GM19238 (cell line): ENCODE measurements at regions not wholly inside any gene's neighbourhood (a gene's known extent, or its start where the extent isn't known, plus 50 kb on each side); places are given as distances from the start of the nearest gene placed in this dataset.

ENCODE experiments used
- DNase-seq: peaks from one replicate; pipeline ENCODE4 v3.0.0; 2011; ENCODE audit warnings: low spot score; ENCODE audit not compliant: insufficient read length

GRCh38 chr2:157055660-157056199 lies 201.8 kb upstream of the GALNT5 start:
- DNase-seq = no peak

GRCh38 chr2:157056200-157056676 lies 201.3 kb upstream of the GALNT5 start:
- DNase-seq = no peak

- DNase-seq = no peak
These were observed 199.3 kb upstream of the GALNT5 start for GRCh38 chr2:157058161-157058560.

- no peak for DNase-seq
These were observed 198.5 kb upstream of the GALNT5 start for GRCh38 chr2:157059036-157059435.

- no peak for DNase-seq
These were observed 195.7 kb upstream of the GALNT5 start for GRCh38 chr2:157061799-157062198.

GRCh38 chr2:157067562-157067961 lies 189.9 kb upstream of the GALNT5 start:
- DNase-seq = no peak

GRCh38 chr2:157068237-157068636 lies 189.3 kb upstream of the GALNT5 start:
- DNase-seq = no peak

- DNase-seq = no peak
These were observed 181.6 kb upstream of the GALNT5 start for GRCh38 chr2:157075924-157076323.

GRCh38 chr2:157076526-157077161 lies 180.9 kb upstream of the GALNT5 start:
- DNase-seq = no peak

- DNase-seq = no peak
These were observed 179.7 kb upstream of the GALNT5 start for GRCh38 chr2:157077753-157078350.

GRCh38 chr2:157082950-157083349 lies 174.6 kb upstream of the GALNT5 start:
- DNase-seq = no peak

- no peak for DNase-seq
These were observed 172.0 kb upstream of the GALNT5 start for GRCh38 chr2:157085522-157085921.

GRCh38 chr2:157087373-157088002 lies 170.0 kb upstream of the GALNT5 start:
- no peak for DNase-seq

GRCh38 chr2:157093666-157094065 lies 163.8 kb upstream of the GALNT5 start:
- DNase-seq = no peak

- DNase-seq = no peak
These were observed 152.1 kb upstream of the GALNT5 start for GRCh38 chr2:157105372-157105771.

GRCh38 chr2:157106950-157107349 lies 150.6 kb upstream of the GALNT5 start:
- no peak for DNase-seq

GRCh38 chr2:157107460-157107859 lies 150.0 kb upstream of the GALNT5 start:
- no peak for DNase-seq

GRCh38 chr2:157107877-157108276 lies 149.6 kb upstream of the GALNT5 start:
- no peak for DNase-seq

- no peak for DNase-seq
These were observed 134.7 kb upstream of the GALNT5 start for GRCh38 chr2:157122776-157123175.

GRCh38 chr2:157124731-157125130 lies 132.8 kb upstream of the GALNT5 start:
- no peak for DNase-seq

GRCh38 chr2:157125685-157126084 lies 131.8 kb upstream of the GALNT5 start:
- no peak for DNase-seq

- DNase-seq = no peak
These were observed 130.1 kb upstream of the GALNT5 start for GRCh38 chr2:157127249-157128012.
